AG09319 (cell line): ENCODE measurements at regions not wholly inside any gene's neighbourhood (a gene's known extent, or its start where the extent isn't known, plus 50 kb on each side); places are given as distances from the start of the nearest gene placed in this dataset.

ENCODE experiments used
- DNase-seq: peaks from one replicate; pipeline ENCODE4 v3.0.0-alpha.2; 2010; ENCODE audit warnings: low read depth; ENCODE audit errors: extremely low read depth
- TF ChIP-seq, protein P1 (sequence below): IDR thresholded peaks from 2 replicates; pipeline ENCODE4 v1.5.1; 2011; ENCODE audit warnings: low read depth, mild to moderate bottlenecking, inconsistent platforms, low read length, moderate library complexity

DNA sequence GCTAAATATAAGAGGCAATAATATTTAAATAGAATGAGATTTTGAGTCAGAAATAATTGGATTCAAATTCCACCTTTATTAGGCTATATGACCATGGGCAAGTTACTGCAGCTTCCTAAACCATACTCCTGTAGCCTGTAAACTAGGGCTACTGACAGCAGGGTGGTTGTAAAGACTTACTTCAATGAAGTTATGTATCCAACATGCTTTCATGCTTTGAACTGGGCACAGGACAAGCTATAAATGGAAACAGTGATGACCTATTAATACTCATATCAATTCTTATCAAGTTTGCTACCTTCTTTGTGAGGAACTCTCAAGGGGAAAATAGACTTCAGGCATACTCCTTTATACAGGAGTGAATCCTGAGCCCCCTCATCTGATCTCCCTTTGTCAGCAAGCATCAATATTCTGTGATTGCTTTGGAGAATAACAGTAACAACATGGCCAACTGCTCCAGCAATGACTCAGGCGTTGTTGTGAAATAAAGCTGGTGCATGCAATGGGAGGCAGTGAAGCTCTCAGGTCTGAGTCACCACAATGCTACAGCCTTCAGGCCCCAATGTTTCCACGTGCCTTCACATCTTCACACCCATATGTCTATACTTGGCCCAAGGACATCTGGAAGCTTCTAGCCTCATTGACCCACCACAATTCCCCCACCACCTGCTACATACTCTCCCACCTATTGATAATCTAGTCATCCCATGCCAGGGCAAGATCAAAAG is 102.5 kb downstream of the KCNA4 start:
- no peak for DNase-seq

DNA sequence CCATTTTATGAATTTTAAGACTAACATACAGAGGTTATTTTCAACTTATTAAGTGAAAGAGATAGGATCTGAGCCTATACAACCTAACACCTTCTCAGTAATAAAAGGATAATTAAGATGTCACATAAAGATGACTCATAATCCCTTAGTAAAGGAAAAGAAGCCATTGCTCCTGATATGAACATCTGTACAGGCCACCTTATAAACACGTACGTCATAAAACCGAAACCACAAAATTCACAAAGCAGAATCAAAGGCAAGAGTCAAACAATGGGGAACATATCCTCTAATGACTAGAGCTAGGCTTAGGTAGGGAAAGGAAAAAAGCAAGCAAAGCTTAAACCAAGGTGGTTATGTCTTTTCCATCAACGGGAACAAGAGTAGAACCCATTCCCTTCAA is 103.5 kb downstream of the KCNA4 start:
- DNase-seq: no peak
- TF ChIP-seq, protein P1, sequence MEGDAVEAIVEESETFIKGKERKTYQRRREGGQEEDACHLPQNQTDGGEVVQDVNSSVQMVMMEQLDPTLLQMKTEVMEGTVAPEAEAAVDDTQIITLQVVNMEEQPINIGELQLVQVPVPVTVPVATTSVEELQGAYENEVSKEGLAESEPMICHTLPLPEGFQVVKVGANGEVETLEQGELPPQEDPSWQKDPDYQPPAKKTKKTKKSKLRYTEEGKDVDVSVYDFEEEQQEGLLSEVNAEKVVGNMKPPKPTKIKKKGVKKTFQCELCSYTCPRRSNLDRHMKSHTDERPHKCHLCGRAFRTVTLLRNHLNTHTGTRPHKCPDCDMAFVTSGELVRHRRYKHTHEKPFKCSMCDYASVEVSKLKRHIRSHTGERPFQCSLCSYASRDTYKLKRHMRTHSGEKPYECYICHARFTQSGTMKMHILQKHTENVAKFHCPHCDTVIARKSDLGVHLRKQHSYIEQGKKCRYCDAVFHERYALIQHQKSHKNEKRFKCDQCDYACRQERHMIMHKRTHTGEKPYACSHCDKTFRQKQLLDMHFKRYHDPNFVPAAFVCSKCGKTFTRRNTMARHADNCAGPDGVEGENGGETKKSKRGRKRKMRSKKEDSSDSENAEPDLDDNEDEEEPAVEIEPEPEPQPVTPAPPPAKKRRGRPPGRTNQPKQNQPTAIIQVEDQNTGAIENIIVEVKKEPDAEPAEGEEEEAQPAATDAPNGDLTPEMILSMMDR: no peak

More for the DNA sequence above, 102.5 kb downstream of the KCNA4 start:
- TF ChIP-seq, protein P1: no peak

DNA sequence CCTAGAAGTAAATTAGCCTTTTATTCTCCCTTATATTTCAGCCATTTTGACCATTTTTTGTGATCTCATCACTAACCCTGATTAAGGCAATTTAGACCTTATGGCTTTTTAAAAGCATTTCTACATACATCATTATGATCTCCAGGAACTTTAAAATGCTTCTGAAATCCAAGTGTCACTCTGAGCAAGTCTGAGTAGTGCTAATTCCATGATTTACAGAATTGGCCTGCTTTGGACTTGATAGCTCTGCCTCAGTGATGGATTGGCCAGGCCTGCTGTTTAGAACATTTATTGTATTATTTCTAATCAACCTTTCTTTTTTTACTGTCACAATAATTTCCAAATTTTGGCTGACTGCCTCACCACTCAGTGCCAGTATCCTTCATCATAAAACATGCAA is 116.4 kb downstream of the KCNA4 start:
- no peak for DNase-seq
- TF ChIP-seq, protein P1: no peak

DNA sequence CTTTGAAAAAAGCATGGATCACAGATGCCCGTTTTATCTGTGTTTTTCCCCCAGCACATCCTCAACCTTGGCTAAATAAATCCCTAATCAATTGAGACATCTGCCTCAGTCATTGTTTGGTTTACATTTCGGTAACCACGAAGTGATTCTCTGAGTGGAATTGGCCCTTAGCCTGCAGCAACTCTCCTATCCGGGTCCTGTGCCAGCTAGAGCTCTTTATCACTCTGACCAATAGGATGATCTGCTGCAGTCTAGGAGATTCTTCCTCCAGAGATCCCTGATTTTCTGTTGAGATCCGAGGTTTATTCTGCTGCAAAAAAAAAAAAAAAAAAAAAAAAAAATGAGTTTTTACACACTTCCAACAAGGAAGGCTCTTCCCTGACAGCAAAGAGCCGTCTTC is 137.3 kb downstream of the KCNA4 start:
- TF ChIP-seq, protein P1: no peak
- no peak for DNase-seq

DNA sequence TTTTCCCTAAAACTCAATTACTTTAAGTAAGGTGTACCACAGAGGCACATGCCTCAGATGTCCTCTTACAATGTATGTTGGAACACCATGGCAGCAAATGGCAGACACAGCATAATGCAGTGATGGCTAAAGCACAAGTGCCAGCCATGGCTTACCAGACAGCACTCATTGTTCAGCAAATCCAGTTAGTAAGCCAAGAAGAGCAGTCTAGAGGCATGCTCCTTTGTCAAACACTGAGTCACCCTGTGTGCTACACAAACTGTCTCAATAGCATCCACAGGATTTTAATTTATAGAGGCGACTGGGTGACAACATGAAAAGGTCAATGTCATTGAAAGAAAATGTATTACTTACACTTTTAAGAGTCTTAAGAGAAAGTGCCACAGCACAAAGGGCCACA is 140.6 kb downstream of the KCNA4 start:
- no peak for DNase-seq
- TF ChIP-seq, protein P1: no peak

DNA sequence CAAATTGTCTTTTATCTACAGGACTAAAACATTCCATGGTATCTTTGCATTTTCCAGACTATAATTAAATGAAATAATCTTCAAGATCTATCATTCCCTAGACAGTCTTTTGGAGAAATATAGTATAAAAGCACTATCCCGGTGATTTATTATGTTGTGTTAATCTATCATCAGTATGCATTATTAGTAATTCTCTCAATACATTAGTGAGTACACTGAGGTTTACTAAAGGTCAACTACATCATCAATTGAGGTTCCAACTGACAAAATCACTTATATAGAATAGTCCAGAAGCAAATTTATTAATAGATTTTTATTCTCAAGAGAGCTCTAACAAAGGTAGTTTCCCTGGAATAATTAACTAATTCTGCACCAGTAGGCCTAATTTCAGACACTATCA is 169.6 kb downstream of the KCNA4 start:
- TF ChIP-seq, protein P1: no peak
- DNase-seq: no peak

DNA sequence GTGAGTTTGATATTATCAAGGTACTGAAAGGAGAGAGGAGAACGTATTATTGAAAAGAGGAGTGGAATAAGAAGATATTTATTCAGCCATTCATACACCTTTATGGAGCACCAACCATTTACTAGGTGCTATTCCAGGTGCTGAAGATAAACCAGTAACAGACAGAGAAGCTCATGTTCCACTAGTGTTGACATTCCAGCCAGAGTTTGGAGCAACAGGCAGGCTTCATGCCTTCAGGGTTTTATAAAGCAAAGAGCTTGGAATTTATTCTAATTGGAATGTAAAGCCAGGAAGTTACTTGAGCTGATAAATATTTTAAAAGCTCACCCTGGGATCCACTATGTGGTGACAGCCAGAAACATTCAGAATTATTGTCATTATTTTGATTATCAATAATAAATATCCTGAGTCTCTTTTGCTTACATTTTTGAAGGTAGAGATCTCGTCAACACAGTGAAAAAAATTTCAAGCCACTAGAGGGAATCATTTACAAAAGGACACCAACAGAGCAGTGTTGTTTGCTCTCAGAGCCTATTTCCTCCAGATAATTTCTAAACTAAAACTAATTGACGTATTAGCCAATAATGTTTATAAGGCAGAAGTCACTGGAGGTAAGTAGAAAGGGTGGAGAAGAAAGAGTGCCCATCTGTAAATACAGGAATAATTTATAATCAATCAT is 172.0 kb downstream of the KCNA4 start:
- no peak for DNase-seq

More for the DNA sequence above, 172.0 kb downstream of the KCNA4 start:
- TF ChIP-seq, protein P1: no peak
